ENCODE measurements at regions not wholly inside any gene's neighbourhood (a gene's known extent, or its start where the extent isn't known, plus 50 kb on each side); places are given as distances from the start of the nearest gene placed in this dataset.

DNA sequence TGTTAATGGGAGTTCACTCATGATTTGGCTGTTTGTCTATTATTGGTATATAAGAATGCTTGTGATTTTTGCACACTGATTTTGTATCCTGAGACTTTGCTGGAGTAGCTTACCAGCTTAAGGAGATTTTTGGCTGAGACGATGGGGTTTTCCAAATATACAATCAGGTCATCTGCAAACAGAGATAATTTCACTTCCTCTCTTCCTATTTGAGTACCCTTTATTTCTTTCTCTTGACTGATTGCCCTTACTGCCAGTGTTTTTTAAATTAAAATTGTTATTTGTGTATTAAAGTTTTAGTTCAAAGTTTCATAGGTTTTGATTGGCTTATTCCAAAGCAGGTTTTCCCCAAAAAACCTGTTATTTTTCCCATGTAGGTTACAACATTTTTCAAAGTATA, 390.5 kb upstream of the RBMS3 start:
- H3K27me3 ChIP-seq = no peaks in the 10 kb centered on the region
- H3K9me3 ChIP-seq = no peaks in the 10 kb centered on the region
- DNase-seq = no peak
- H3K4me1 ChIP-seq = no peaks in the 10 kb centered on the region
- WGBS, 2 donors (ENCODE audit: low coverage in 1 of 2) = 45 to 79% methylated on average over 1 of the region's 1 CpG
- no peaks in the 10 kb centered on the region for H3K36me3 ChIP-seq
- in situ Hi-C loops (cut with MboI; ENCODE audit: low pct_ligation_motif_present in 1 of 4, low pct_unique_long_range_greater_than_20kb in 1 of 4, low sequenced_read_pairs in 3 of 4) = no loop called here
- no peak overlapping the region for H3K4me3 ChIP-seq
- TF ChIP-seq POLR2AphosphoS5 (IDR thresholded peaks at IDR 0.05) (no peak), POLR2A (IDR thresholded peaks at IDR 0.05) (no peak), EP300 (IDR thresholded peaks at IDR 0.05; ENCODE audit: low read depth) (no peak)
- TF ChIP-seq, protein P1, sequence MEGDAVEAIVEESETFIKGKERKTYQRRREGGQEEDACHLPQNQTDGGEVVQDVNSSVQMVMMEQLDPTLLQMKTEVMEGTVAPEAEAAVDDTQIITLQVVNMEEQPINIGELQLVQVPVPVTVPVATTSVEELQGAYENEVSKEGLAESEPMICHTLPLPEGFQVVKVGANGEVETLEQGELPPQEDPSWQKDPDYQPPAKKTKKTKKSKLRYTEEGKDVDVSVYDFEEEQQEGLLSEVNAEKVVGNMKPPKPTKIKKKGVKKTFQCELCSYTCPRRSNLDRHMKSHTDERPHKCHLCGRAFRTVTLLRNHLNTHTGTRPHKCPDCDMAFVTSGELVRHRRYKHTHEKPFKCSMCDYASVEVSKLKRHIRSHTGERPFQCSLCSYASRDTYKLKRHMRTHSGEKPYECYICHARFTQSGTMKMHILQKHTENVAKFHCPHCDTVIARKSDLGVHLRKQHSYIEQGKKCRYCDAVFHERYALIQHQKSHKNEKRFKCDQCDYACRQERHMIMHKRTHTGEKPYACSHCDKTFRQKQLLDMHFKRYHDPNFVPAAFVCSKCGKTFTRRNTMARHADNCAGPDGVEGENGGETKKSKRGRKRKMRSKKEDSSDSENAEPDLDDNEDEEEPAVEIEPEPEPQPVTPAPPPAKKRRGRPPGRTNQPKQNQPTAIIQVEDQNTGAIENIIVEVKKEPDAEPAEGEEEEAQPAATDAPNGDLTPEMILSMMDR (IDR thresholded peaks at IDR 0.05) = no peak
- no peak overlapping the region for H3K27ac ChIP-seq
- intact Hi-C loops (cut with DNase I; ENCODE audit: low total_unique reads) = no loop called here

DNA sequence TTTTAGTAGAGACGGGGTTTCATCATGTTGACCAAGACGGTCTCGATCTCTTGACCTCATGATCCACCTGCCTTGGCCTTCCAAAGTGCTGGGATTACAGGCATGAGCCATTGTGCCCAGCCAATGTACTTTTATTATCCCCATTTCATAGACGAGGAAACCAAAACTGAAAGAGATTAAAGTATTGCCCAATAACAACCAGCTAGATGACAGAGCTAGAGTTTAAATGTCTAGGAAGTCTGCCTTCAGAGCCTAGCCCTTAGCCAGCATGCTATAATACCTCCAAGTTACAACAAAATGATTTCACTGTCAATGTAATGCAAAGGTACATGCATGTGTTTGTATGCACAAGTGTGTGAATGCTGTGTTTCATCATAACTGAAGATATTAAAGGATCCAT, 389.4 kb upstream of the RBMS3 start:
- Histone ChIP-seq H3K9me3 (no peaks in the 10 kb centered on the region), H3K4me3 (no peak overlapping the region), H3K27me3 (no peaks in the 10 kb centered on the region), H3K36me3 (no peaks in the 10 kb centered on the region), H3K27ac (no peak overlapping the region), H3K4me1 (no peaks in the 10 kb centered on the region)
- DNase-seq = no peak
- intact Hi-C loops (cut with DNase I; ENCODE audit: low total_unique reads) (no loop called here), in situ Hi-C loops (cut with MboI; ENCODE audit: low pct_ligation_motif_present in 1 of 4, low pct_unique_long_range_greater_than_20kb in 1 of 4, low sequenced_read_pairs in 3 of 4) (no loop called here)
- 33 to 74% methylated on average over 1 to 4 of the region's 4 CpGs for WGBS, 2 donors (ENCODE audit: low coverage in 1 of 2)
- no peak for TF ChIP-seq POLR2AphosphoS5 (IDR thresholded peaks at IDR 0.05)
- TF ChIP-seq, protein P1 (IDR thresholded peaks at IDR 0.05) = no peak
- no peak for TF ChIP-seq POLR2A (IDR thresholded peaks at IDR 0.05)
- TF ChIP-seq EP300 (IDR thresholded peaks at IDR 0.05; ENCODE audit: low read depth) = no peak

DNA sequence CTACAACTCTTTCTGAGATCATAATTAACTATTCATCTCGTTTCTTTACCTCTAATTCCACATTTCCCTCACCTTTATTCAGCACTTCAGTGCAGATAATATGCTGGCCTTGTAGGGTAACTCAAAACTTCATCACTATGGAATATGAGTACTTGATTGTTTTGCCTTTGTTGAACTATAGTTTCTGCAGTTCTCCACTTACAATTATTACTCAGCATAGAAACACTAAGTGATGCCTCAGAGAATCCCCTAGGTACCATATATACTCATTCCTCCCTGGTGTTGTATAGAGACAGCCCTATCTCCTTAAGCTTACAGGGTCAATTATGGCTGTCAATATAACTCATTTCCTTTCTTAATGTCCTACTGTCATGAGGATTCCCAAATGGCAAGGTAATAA, 380.6 kb upstream of the RBMS3 start:
- Histone ChIP-seq H3K27me3 (no peaks in the 10 kb centered on the region), H3K9me3 (no peaks in the 10 kb centered on the region), H3K36me3 (no peaks in the 10 kb centered on the region), H3K4me3 (no peak overlapping the region), H3K4me1 (no peaks in the 10 kb centered on the region), H3K27ac (no peak overlapping the region)
- WGBS, 2 donors (ENCODE audit: low coverage in 1 of 2) = 17 to 31% methylated on average over 1 of the region's 1 CpG
- intact Hi-C loops (cut with DNase I; ENCODE audit: low total_unique reads) (no loop called here), in situ Hi-C loops (cut with MboI; ENCODE audit: low pct_ligation_motif_present in 1 of 4, low pct_unique_long_range_greater_than_20kb in 1 of 4, low sequenced_read_pairs in 3 of 4) (no loop called here)
- TF ChIP-seq POLR2A (IDR thresholded peaks at IDR 0.05) (no peak), EP300 (IDR thresholded peaks at IDR 0.05; ENCODE audit: low read depth) (no peak)
- no peak for DNase-seq

DNA sequence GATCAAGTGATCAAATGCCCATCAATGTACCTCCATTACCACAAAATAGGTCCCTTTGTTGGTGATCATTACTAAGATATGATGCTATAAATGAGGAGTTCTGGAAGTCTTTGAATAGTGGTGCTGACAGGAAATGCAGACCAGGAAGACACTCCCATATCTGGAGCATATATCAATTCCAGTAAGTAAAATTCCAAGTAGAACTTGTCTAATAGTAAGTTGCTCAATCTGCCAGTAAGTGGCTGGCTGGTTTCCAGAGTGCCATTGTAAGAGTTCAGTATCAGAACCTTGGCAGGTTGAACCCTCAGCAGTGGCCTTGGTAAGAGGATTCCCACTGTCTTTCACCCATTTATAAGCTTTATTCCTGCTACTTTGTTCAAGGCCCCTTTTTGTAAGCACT, 379.9 kb upstream of the RBMS3 start:
- Histone ChIP-seq H3K4me3 (no peak overlapping the region), H3K27me3 (no peaks in the 10 kb centered on the region), H3K36me3 (no peaks in the 10 kb centered on the region), H3K27ac (no peak overlapping the region), H3K4me1 (no peaks in the 10 kb centered on the region), H3K9me3 (no peaks in the 10 kb centered on the region)
- no peak for DNase-seq
- intact Hi-C loops (cut with DNase I; ENCODE audit: low total_unique reads) = no loop called here
- TF ChIP-seq, protein P1 (IDR thresholded peaks at IDR 0.05) = no peak
- TF ChIP-seq POLR2A (IDR thresholded peaks at IDR 0.05) = no peak
- TF ChIP-seq POLR2AphosphoS5 (IDR thresholded peaks at IDR 0.05) = no peak
- no peak for TF ChIP-seq EP300 (IDR thresholded peaks at IDR 0.05; ENCODE audit: low read depth)
- in situ Hi-C loops (cut with MboI; ENCODE audit: low pct_ligation_motif_present in 1 of 4, low pct_unique_long_range_greater_than_20kb in 1 of 4, low sequenced_read_pairs in 3 of 4) = no loop called here

DNA sequence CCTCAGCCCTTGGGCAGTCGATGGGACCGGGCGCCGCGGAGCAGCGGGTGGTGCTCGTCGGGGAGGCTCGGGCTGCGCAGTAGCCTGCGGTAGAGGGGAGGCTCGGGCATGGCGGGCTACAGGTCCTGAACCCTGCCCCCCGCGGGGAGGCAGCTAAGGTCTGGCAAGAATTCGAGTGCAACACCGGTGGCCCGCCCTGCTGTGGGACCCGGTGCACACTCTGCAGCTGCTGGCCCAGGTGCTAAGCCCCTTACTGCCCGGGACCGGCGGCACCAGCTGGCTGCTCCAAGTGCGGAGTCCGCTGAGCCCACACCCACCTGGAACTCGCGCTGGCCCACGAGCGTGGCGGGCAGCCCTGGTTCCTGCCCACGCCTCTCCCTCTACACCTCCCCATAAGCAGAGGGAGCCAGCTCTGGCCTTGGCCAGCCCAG, 377.7 kb upstream of the RBMS3 start:
- Histone ChIP-seq H3K9me3 (no peaks in the 10 kb centered on the region), H3K4me3 (no peak overlapping the region), H3K27ac (no peak overlapping the region), H3K36me3 (no peaks in the 10 kb centered on the region), H3K27me3 (no peaks in the 10 kb centered on the region), H3K4me1 (no peaks in the 10 kb centered on the region)
- 94% methylated on average over 18 of the region's 30 CpGs; no CpG with 5 or more reads in 1 of the 2 donors for WGBS, 2 donors (ENCODE audit: low coverage in 1 of 2)
- in situ Hi-C loops (cut with MboI; ENCODE audit: low pct_ligation_motif_present in 1 of 4, low pct_unique_long_range_greater_than_20kb in 1 of 4, low sequenced_read_pairs in 3 of 4) = no loop called here
- no peak for TF ChIP-seq POLR2A (IDR thresholded peaks at IDR 0.05)
- TF ChIP-seq EP300 (IDR thresholded peaks at IDR 0.05; ENCODE audit: low read depth) = no peak
- TF ChIP-seq, protein P1 (IDR thresholded peaks at IDR 0.05) = no peak
- no peak for TF ChIP-seq POLR2AphosphoS5 (IDR thresholded peaks at IDR 0.05)
- DNase-seq = no peak
- intact Hi-C loops (cut with DNase I; ENCODE audit: low total_unique reads) = no loop called here

All from transverse colon (tissue), 4 donors.